ENCODE measurements at regions not wholly inside any gene's neighbourhood (a gene's known extent, or its start where the extent isn't known, plus 50 kb on each side); places are given as distances from the start of the nearest gene placed in this dataset.

DNA sequence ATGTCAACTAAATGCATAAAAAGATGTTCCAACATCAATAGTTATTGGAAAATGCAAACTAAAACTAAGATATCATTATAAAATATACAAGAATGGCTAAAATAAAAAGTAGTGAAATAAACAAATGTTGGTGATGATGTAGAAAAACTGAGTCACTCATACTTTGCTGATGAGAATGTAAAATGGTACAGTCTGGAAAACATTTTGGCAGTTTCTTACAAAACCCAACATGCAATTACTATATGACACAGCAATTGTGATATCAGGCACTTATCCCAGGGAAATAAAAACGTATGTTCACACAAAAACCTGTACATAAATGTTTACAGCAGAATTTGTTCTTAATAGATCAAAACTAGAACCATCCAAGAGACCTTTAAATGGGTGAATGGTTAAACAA lies 182.6 kb downstream of the RTL9 start:
- no peak for TF ChIP-seq CTCF (IDR thresholded peaks at IDR 0.05)
- TF ChIP-seq POLR2A (IDR thresholded peaks at IDR 0.05): no peak

Measured in uterus (tissue), 2 donors.